ENCODE measurements at regions not wholly inside any gene's neighbourhood (a gene's known extent, or its start where the extent isn't known, plus 50 kb on each side); places are given as distances from the start of the nearest gene placed in this dataset.

GRCh38 chr3:7854266-7854665 lies 647.4 kb upstream of the LMCD1 start:
- Histone ChIP-seq H3K4me1 (ENCODE audit: control insufficient read depth in 4 of 4, insufficient read depth in 4 of 4, low read length in 3 of 4) (no peaks in the 10 kb centered on the region), H3K36me3 (ENCODE audit: control insufficient read depth in 4 of 4, insufficient read depth in 3 of 4, low read depth in 1 of 4, low read length in 3 of 4) (no peaks in the 10 kb centered on the region), H3K9ac (ENCODE audit: low read depth in 1 of 2, low read length in 2 of 2) (no peak overlapping the region), H3K4me3 (ENCODE audit: low read depth in 1 of 3, low read length in 3 of 3) (no peak overlapping the region), H3K27ac (ENCODE audit: low read depth in 1 of 2, low read length in 2 of 2) (no peak overlapping the region), H3K27me3 (ENCODE audit: control insufficient read depth in 4 of 4, insufficient read depth in 4 of 4, low read length in 3 of 4) (peaks cover 0 to 4% (median 0%) of the 10 kb centered on the region in 4 donors), H3K9me3 (ENCODE audit: control insufficient read depth in 4 of 4, low read length in 3 of 4) (no peaks in the 10 kb centered on the region)
- no peak for DNase-seq (ENCODE audit: low spot score)
- TF ChIP-seq HNF4G (IDR thresholded peaks at IDR 0.05) = no peak
- TF ChIP-seq FOXA1 (IDR thresholded peaks at IDR 0.05) = no peak
- no peak for TF ChIP-seq JUND (IDR thresholded peaks at IDR 0.05)
- TF ChIP-seq GABPA (IDR thresholded peaks at IDR 0.05 in 1 of 2, conservative IDR thresholded peaks at IDR 0.05 in 1 of 2) = no peak
- no peak for TF ChIP-seq HNF4A (conservative IDR thresholded peaks at IDR 0.05)
- no peak for TF ChIP-seq ZBTB33 (IDR thresholded peaks at IDR 0.05)
- no peak for TF ChIP-seq NR2F2 (IDR thresholded peaks at IDR 0.05)
- TF ChIP-seq YY1 (IDR thresholded peaks at IDR 0.05) = no peak
- no peak for TF ChIP-seq RAD21 (IDR thresholded peaks at IDR 0.05)
- TF ChIP-seq CTCF (IDR thresholded peaks at IDR 0.05; ENCODE audit: low read depth, low read length, missing input control) = no peak
- TF ChIP-seq REST (IDR thresholded peaks at IDR 0.05) = no peak
- TF ChIP-seq FOXA2 (IDR thresholded peaks at IDR 0.05) = no peak
- TF ChIP-seq MAX (IDR thresholded peaks at IDR 0.05) = no peak
- TF ChIP-seq EGR1 (IDR thresholded peaks at IDR 0.05; ENCODE audit: low read depth in 2 of 2) = no peak
- WGBS = 76% methylated on average over 3 of the region's 3 CpGs

GRCh38 chr3:7854721-7855120 lies 646.9 kb upstream of the LMCD1 start:
- no peaks in the 10 kb centered on the region for H3K36me3 ChIP-seq (ENCODE audit: control insufficient read depth in 4 of 4, insufficient read depth in 3 of 4, low read depth in 1 of 4, low read length in 3 of 4)
- no peak overlapping the region for H3K9ac ChIP-seq (ENCODE audit: low read depth in 1 of 2, low read length in 2 of 2)
- no peaks in the 10 kb centered on the region for H3K4me1 ChIP-seq (ENCODE audit: control insufficient read depth in 4 of 4, insufficient read depth in 4 of 4, low read length in 3 of 4)
- no peak overlapping the region for H3K27ac ChIP-seq (ENCODE audit: low read depth in 1 of 2, low read length in 2 of 2)
- no peaks in the 10 kb centered on the region for H3K9me3 ChIP-seq (ENCODE audit: control insufficient read depth in 4 of 4, low read length in 3 of 4)
- 65% methylated on average over 5 of the region's 5 CpGs for WGBS
- DNase-seq (ENCODE audit: low spot score) = no peak
- no peak overlapping the region for H3K4me3 ChIP-seq (ENCODE audit: low read depth in 1 of 3, low read length in 3 of 3)
- H3K27me3 ChIP-seq (ENCODE audit: control insufficient read depth in 4 of 4, insufficient read depth in 4 of 4, low read length in 3 of 4) = peaks cover 0 to 4% (median 0%) of the 10 kb centered on the region in 4 donors
- no peak for TF ChIP-seq REST (IDR thresholded peaks at IDR 0.05)
- no peak for TF ChIP-seq HNF4G (IDR thresholded peaks at IDR 0.05)
- no peak for TF ChIP-seq NR2F2 (IDR thresholded peaks at IDR 0.05)
- no peak for TF ChIP-seq CTCF (IDR thresholded peaks at IDR 0.05; ENCODE audit: low read depth, low read length, missing input control)
- TF ChIP-seq FOXA1 (IDR thresholded peaks at IDR 0.05) = no peak
- no peak for TF ChIP-seq TAF1 (conservative IDR thresholded peaks at IDR 0.05)
- TF ChIP-seq EGR1 (IDR thresholded peaks at IDR 0.05; ENCODE audit: low read depth in 2 of 2) = no peak
- TF ChIP-seq FOXA2 (IDR thresholded peaks at IDR 0.05) = no peak
- no peak for TF ChIP-seq ATF3 (IDR thresholded peaks at IDR 0.05)
- TF ChIP-seq SP1 (IDR thresholded peaks at IDR 0.05) = no peak
- no peak for TF ChIP-seq GABPA (IDR thresholded peaks at IDR 0.05 in 1 of 2, conservative IDR thresholded peaks at IDR 0.05 in 1 of 2)
- TF ChIP-seq RAD21 (IDR thresholded peaks at IDR 0.05) = no peak
- no peak for TF ChIP-seq JUND (IDR thresholded peaks at IDR 0.05)
